GM10266 (cell line): ENCODE measurements at regions not wholly inside any gene's neighbourhood (a gene's known extent, or its start where the extent isn't known, plus 50 kb on each side); places are given as distances from the start of the nearest gene placed in this dataset.

Experiments
- DNase-seq: peaks from one replicate; pipeline ENCODE4 v3.0.0; 2012; ENCODE audit errors: extremely low spot score
- TF ChIP-seq, protein P1 (sequence below): IDR thresholded peaks from 2 replicates; pipeline ENCODE4 v1.5.1; 2012; ENCODE audit warnings: mild to moderate bottlenecking, low read depth; ENCODE audit not compliant: control insufficient read depth, insufficient read depth; ENCODE audit errors: missing control alignments

DNA sequence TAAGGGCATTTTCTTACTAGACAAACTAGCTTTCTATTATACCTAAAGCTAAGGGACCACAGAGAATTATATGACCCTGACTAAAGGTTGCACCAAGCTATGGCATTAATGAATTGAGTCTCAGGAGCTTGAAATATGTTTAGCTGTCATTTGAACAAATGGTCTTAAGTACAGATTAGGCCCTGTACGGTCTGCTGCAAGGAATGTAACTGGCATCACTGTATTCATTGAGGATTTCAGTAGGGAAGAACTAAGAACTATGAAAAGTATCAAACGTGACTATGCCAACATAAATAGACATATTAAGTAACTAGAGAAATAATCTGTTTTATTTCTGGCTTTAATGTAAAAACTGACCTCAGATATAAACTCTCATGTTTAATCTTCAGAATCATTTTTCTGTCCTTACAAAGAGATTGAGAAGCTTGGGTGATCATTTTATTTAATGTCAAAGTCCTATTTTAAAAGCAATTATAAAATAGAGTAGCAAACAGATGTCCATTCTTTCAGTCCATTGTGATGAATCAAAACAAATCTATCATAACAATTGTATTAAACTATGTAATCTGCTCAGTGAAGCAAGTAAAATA, 845.9 kb downstream of the MAT2B start:
- DNase-seq, result no peak
- TF ChIP-seq, protein P1, sequence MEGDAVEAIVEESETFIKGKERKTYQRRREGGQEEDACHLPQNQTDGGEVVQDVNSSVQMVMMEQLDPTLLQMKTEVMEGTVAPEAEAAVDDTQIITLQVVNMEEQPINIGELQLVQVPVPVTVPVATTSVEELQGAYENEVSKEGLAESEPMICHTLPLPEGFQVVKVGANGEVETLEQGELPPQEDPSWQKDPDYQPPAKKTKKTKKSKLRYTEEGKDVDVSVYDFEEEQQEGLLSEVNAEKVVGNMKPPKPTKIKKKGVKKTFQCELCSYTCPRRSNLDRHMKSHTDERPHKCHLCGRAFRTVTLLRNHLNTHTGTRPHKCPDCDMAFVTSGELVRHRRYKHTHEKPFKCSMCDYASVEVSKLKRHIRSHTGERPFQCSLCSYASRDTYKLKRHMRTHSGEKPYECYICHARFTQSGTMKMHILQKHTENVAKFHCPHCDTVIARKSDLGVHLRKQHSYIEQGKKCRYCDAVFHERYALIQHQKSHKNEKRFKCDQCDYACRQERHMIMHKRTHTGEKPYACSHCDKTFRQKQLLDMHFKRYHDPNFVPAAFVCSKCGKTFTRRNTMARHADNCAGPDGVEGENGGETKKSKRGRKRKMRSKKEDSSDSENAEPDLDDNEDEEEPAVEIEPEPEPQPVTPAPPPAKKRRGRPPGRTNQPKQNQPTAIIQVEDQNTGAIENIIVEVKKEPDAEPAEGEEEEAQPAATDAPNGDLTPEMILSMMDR, result no peak

DNA sequence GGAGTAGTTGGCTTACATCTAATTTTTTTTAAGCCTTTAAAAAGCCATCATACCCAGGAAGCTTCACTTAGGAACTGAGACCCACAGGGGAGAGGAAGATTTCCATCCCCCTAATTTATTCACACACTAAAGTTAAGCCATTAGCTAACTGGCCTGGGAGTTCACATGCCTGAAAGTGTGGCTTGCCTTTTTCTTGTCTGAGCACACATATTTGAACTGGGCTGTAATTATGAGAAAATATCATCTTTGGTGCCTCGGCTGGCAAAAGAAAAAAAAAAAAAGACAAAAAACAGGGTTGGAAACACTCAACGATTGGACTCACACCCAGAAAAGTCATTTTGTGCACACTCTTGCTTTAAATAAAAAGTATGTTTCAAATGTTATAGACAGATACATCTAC, 847.3 kb downstream of the MAT2B start:
- TF ChIP-seq, protein P1, result no peak
- DNase-seq, result no peak

DNA sequence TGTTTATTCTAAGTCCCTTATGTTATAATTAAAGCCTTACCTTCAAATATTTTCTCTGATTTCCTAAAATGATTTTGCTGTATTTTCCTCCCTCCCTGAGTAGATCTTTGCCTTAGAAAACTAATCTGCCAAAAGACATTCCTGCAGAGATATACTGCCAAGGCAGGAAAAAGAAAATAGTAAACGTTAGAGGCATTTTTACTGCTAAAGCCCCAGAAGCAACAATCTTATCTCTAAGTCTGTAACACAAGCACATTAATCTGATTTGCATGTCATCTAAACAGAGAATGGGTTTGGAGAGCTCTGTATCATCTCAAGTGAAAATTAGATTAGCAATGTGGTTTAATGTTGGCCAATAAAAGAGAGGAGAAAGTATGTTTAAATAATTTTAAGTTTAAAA, 847.7 kb downstream of the MAT2B start:
- TF ChIP-seq, protein P1, result no peak
- DNase-seq, result no peak

DNA sequence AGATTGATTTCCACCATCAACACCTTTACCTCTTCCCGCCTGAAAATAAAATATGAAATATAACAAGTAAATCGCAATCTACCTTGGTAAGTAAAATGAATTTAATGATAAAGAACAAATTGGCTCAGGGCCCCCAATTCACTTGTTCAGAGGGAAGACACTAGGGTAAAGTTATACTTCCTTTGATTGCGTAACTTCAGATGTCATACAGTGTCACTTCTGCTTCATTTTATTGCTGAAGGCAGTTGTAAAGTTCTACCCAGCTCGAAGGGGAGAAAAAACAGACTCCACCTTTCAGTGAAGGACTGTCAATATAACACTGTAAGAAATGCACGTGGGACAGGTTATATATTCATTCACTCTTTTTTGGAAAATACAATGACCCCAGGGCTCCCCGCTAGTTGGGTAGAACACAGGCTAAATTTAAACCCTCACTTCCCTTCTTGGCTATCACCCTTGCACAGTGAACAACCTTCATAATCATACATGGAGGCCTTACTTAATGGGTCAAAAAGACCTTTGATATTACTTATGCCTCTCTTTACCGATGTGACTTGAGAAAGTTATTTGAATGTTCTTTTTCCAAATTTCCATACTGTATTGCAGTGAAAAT, 848.8 kb downstream of the MAT2B start:
- no peak for DNase-seq

DNA sequence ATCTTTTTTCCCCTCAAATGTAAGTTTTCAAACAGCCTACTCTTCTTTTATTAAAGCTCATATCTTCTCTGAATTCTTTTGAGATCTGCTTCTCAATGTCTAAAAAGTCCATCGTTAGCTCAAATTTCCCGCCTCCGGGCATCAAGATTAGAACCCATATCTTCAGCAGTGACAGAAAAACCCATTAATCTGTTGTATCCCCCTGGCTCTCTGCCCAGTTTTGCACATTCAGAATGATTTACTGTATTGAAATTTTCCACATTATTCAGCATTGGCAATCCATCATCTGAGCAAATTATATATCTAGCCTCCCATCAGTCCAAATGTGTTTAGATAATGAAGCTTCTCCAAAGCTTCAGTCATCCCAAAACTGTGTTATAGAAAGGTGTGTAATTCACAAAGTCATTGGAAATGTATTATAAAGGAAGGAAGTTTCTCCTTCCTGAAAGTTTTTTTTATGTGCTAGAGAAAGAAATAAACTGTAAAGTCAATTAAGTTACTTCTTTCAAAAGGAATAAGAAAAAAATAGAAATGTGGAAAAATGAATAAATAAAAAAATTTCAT, 849.9 kb downstream of the MAT2B start:
- no peak for DNase-seq
- TF ChIP-seq, protein P1, result no peak

More for the DNA sequence above, 848.8 kb downstream of the MAT2B start:
- TF ChIP-seq, protein P1, result no peak

DNA sequence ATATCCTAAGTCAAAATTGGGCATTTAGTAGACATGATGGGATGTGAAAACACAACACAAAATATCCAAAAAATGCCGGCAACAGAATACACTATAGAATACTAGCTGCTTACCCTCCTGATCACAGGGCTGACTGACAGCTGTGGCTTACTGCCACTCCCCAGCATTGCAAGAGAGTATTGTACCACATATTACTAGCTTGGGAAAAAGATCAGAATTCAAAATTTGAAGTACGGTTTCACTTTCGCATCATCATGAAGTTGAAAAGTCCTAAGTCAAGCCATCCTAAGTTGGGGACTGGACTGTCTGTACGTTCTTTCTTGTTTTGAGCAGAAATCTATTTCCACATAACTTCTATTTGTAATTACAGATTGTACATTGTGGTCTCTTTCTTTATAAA, 851.4 kb downstream of the MAT2B start:
- TF ChIP-seq, protein P1, result no peak
- no peak for DNase-seq

DNA sequence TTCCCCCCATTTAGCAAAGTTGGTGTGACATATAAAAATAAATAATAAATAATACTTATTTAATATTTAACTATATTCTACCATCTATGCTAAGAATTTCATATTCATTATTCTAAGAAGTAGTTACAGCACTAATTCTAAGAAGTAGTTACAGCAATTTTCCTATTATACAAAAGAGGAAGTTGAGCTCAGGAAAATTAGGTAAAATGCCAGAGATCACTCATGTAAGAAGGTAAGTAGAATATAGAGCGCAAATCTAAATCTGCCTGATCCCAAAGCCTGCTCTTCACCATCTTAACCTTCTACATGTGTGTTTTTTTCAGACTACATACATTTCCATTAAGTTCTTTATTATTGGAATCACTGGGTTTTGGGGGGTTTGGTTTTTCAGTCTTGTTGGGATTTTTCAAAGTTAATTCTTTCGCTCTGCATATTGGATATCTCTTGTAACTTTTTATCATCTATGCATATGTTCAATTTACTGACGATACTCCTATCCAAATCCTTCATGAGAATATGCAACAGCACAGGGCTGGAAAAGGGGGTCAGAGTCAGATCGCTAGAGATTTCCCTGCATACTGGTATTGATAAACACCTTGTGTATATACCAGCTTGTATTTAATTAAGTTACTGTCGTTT, 852.1 kb downstream of the MAT2B start:
- TF ChIP-seq, protein P1, result no peak
- DNase-seq, result no peak
